Gastrocnemius medialis (tissue), 4 donors: ENCODE measurements at regions not wholly inside any gene's neighbourhood (a gene's known extent, or its start where the extent isn't known, plus 50 kb on each side); places are given as distances from the start of the nearest gene placed in this dataset.

Source experiments
- POLR2A ChIP-seq, 2 donors: fragments of 450-650 bp; IDR thresholded peaks; one replicate each; pipeline ENCODE4 v1.6.1; 2017; ENCODE audit warnings: antibody characterized with exemption in 2 of 2, mild to moderate bottlenecking in 2 of 2, moderate library complexity in 2 of 2
- TF ChIP-seq, protein P1 (sequence below), 5 experiments: fragments of 450-650 bp in 3 of 5; fragments of 200-600 bp in 2 of 5; sonication (generic) in 2 of 5; IDR thresholded peaks in 4 of 5; conservative IDR thresholded peaks in 1 of 5; 1 replicate in 4 of 5; 2 replicates in 1 of 5; pipeline ENCODE4 v1.5.1; 2016 to 2019; ENCODE audit warnings: antibody characterized with exemption in 5 of 5, mild to moderate bottlenecking in 3 of 5, moderate library complexity in 3 of 5

DNA sequence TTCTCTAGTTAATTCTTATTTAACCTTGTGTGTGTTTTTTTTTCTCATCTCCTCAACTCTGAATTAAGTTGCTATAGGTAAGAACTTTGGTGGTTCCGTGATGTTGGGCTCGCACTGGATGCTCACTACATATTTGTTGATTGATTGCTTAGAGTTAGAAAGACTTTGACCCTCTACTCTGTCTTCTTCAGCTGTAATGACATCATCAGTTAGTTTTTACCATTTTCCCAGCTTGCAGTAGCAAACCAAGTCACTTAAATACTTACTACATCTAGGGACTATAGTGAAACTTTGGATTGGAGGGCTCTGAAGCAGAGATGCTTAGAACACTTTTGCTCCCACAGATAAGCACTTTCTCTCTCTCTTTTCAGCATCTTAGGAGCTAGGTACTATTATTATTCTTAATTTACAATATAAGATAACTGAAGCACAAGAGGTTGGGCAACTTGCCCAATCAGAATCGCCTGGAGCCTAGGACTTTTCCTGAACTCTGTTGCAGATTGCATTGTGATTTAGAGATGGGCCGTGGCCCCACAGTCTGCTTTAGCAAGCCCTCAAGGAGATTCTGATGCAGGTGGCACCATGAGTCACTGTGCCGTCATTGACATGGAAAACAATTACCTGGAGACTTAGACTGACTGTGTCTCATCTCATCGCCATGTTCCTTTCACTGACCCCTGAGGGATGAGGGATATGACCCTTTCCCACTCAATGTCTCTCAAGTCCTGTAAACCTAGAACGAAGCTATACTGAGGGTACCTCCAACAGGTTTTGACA lies 471.9 kb upstream of the PODXL start:
- TF ChIP-seq POLR2A (IDR thresholded peaks at IDR 0.05), result no peak
- TF ChIP-seq, protein P1, sequence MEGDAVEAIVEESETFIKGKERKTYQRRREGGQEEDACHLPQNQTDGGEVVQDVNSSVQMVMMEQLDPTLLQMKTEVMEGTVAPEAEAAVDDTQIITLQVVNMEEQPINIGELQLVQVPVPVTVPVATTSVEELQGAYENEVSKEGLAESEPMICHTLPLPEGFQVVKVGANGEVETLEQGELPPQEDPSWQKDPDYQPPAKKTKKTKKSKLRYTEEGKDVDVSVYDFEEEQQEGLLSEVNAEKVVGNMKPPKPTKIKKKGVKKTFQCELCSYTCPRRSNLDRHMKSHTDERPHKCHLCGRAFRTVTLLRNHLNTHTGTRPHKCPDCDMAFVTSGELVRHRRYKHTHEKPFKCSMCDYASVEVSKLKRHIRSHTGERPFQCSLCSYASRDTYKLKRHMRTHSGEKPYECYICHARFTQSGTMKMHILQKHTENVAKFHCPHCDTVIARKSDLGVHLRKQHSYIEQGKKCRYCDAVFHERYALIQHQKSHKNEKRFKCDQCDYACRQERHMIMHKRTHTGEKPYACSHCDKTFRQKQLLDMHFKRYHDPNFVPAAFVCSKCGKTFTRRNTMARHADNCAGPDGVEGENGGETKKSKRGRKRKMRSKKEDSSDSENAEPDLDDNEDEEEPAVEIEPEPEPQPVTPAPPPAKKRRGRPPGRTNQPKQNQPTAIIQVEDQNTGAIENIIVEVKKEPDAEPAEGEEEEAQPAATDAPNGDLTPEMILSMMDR (IDR thresholded peaks at IDR 0.05 in 4 of 5, conservative IDR thresholded peaks at IDR 0.05 in 1 of 5), result no peak
